ENCODE measurements at regions not wholly inside any gene's neighbourhood (a gene's known extent, or its start where the extent isn't known, plus 50 kb on each side); places are given as distances from the start of the nearest gene placed in this dataset.

DNA sequence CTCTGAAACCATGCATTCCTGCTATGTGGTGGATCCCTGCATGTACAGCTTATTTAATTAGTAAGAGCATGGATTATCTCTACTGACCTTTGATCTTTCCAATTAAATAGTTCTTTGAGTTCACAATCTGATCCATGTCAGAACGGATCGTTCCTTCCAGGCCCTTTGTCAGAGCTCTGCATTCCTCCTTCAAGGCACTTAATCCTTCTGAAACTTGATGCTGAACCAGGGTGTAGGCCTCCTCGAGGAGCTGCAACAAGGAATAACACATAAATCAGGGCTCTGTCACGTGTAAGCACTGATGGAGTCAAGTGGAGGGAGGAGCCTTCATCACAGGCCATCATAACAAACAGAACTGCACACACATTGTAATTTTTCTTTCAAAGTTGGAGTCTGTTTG, 68.4 kb upstream of the EDEM3 start:
- Mint-ChIP-seq H3K27me3 (ENCODE audit: insufficient read depth, low read depth, poor library complexity) (peaks cover 2% of the 10 kb centered on the region), H3K27ac (no peak overlapping the region), H3K4me1 (peaks cover 3% of the 10 kb centered on the region; the same call in 2 of the 3 replicates), H3K36me3 (ENCODE audit: low read depth) (peaks cover 34% of the 10 kb centered on the region), H3K9me3 (peaks cover 2% of the 10 kb centered on the region), H3K4me3 (no peak overlapping the region)
- Histone ChIP-seq H2AFZ (no peak overlapping the region), H3K4me1 (ENCODE audit: insufficient read depth) (no peaks in the 10 kb centered on the region), H3K9me2 (ENCODE audit: insufficient read depth) (0 out of 2 replicates have a peak, but pooled peaks cover 7% of the 10 kb centered on the region), H3K4me2 (no peak overlapping the region), H3K27me3 (ENCODE audit: insufficient read depth) (no peaks in the 10 kb centered on the region), H4K20me1 (replicated peaks; ENCODE audit: insufficient read depth) (no peaks in the 10 kb centered on the region), H3K36me3 (ENCODE audit: insufficient read depth) (no peaks in the 10 kb centered on the region; the same call in 1 of the 2 replicates), H3K79me2 (replicated peaks; ENCODE audit: insufficient read depth) (no peaks in the 10 kb centered on the region), H3K27ac (ENCODE audit: low read depth) (no peak overlapping the region), H3K4me3 (no peak overlapping the region), H3F3A (replicated peaks; ENCODE audit: low read depth) (no peaks in the 10 kb centered on the region)
- TF ChIP-seq JUNB (IDR thresholded peaks at IDR 0.05; ENCODE audit: unreplicated experiment) = no peak
- TF ChIP-seq ZNF114 (CRISPR knock-in tag; IDR thresholded peaks at IDR 0.05) = no peak
- TF ChIP-seq REST (IDR thresholded peaks at IDR 0.05; ENCODE audit: unreplicated experiment) = no peak
- TF ChIP-seq ZNF331 (CRISPR knock-in tag; IDR thresholded peaks at IDR 0.05; ENCODE audit: low read depth) = no peak
- no peak for TF ChIP-seq POLR2AphosphoS5 (IDR thresholded peaks at IDR 0.05; ENCODE audit: low read depth)
- TF ChIP-seq EZH2phosphoT487 (IDR thresholded peaks at IDR 0.05; ENCODE audit: unreplicated experiment) = no peak
- TF ChIP-seq STAT1 (IDR thresholded peaks at IDR 0.05; ENCODE audit: unreplicated experiment) = no peak
- TF ChIP-seq, protein P1, sequence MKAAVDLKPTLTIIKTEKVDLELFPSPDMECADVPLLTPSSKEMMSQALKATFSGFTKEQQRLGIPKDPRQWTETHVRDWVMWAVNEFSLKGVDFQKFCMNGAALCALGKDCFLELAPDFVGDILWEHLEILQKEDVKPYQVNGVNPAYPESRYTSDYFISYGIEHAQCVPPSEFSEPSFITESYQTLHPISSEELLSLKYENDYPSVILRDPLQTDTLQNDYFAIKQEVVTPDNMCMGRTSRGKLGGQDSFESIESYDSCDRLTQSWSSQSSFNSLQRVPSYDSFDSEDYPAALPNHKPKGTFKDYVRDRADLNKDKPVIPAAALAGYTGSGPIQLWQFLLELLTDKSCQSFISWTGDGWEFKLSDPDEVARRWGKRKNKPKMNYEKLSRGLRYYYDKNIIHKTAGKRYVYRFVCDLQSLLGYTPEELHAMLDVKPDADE (IDR thresholded peaks at IDR 0.05) = no peak
- no peak for ATAC-seq
- no peak for DNase-seq (ENCODE audit: low spot score)

DNA sequence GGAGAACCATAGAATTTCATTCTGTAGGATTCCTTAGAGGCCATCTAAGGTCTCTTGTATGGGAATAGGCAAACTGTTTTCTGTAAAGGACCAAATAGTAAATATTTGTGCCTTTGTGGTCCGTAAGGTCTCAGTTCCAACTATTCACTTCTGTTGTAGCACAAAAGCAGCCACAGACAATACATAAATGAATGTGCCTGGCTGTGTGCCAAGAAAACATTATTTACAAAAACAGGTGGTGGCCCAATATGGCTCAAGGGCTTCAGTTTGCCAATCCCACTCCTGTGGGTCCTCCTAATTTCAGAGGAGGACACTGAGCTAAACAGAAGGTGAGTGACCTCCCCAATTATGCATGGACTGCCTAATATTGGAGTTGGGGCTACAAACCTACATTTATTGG, 67.6 kb upstream of the EDEM3 start:
- no peaks in the 10 kb centered on the region for H3K79me2 ChIP-seq (replicated peaks; ENCODE audit: insufficient read depth)
- no peaks in the 10 kb centered on the region for H3K27me3 ChIP-seq (ENCODE audit: insufficient read depth)
- no peaks in the 10 kb centered on the region for H3F3A ChIP-seq (replicated peaks; ENCODE audit: low read depth)
- peaks cover 8% of the 10 kb centered on the region for H3K9me3 Mint-ChIP-seq
- H3K4me2 ChIP-seq = no peak overlapping the region
- ATAC-seq (no peak), DNase-seq (ENCODE audit: low spot score) (no peak)
- no peaks in the 10 kb centered on the region for H3K4me1 Mint-ChIP-seq
- no peak overlapping the region for H3K4me3 Mint-ChIP-seq
- no peaks in the 10 kb centered on the region; the same call in 1 of the 2 replicates for H3K36me3 ChIP-seq (ENCODE audit: insufficient read depth)
- no peak overlapping the region for H3K27ac Mint-ChIP-seq
- no peak overlapping the region for H3K27ac ChIP-seq (ENCODE audit: low read depth)
- H3K9me2 ChIP-seq (ENCODE audit: insufficient read depth) = 0 out of 2 replicates have a peak, but pooled peaks cover 7% of the 10 kb centered on the region
- no peaks in the 10 kb centered on the region for H3K4me1 ChIP-seq (ENCODE audit: insufficient read depth)
- H2AFZ ChIP-seq = no peak overlapping the region
- H3K36me3 Mint-ChIP-seq (ENCODE audit: low read depth) = peaks cover 42% of the 10 kb centered on the region
- H4K20me1 ChIP-seq (replicated peaks; ENCODE audit: insufficient read depth) = no peaks in the 10 kb centered on the region
- H3K4me3 ChIP-seq = no peak overlapping the region
- peaks cover 2% of the 10 kb centered on the region for H3K27me3 Mint-ChIP-seq (ENCODE audit: insufficient read depth, low read depth, poor library complexity)
- no peak for TF ChIP-seq CREB1 (CRISPR knock-in tag; IDR thresholded peaks at IDR 0.05; ENCODE audit: low read depth)
- TF ChIP-seq, protein P1 (IDR thresholded peaks at IDR 0.05) = no peak
- no peak for TF ChIP-seq EZH2phosphoT487 (IDR thresholded peaks at IDR 0.05; ENCODE audit: unreplicated experiment)
- TF ChIP-seq ZNF331 (CRISPR knock-in tag; IDR thresholded peaks at IDR 0.05; ENCODE audit: low read depth) = no peak
- no peak for TF ChIP-seq CTCF (conservative IDR thresholded peaks at IDR 0.05; ENCODE audit: low read depth in 2 of 2)
- no peak for TF ChIP-seq EZH2 (IDR thresholded peaks at IDR 0.05; ENCODE audit: low read depth, unreplicated experiment)
- no peak for TF ChIP-seq JUNB (IDR thresholded peaks at IDR 0.05; ENCODE audit: unreplicated experiment)
